ENCODE measurements at regions not wholly inside any gene's neighbourhood (a gene's known extent, or its start where the extent isn't known, plus 50 kb on each side); places are given as distances from the start of the nearest gene placed in this dataset.

- Histone ChIP-seq H3K27ac (no peak overlapping the region), H3K36me3 (no peaks in the 10 kb centered on the region), H3K4me3 (no peak overlapping the region), H3K4me1 (ENCODE audit: control insufficient read depth in 1 of 2, low read depth in 2 of 2) (peaks cover 10 to 14% of the 10 kb centered on the region in 2 donors), H3K27me3 (replicated peaks; ENCODE audit: insufficient read depth) (no peaks in the 10 kb centered on the region), H3K9me3 (no peaks in the 10 kb centered on the region)
- ATAC-seq (ENCODE audit: insufficient number of reproducible peaks, low FRiP score, low read depth) = no peak
- no peak for TF ChIP-seq CTCF (IDR thresholded peaks at IDR 0.05)
- no peak for DNase-seq (ENCODE audit: low spot score)
Observed at GRCh38 chr4:185919107-185919506, 107.1 kb upstream of the SORBS2 start.

- no peak overlapping the region for H3K27ac ChIP-seq
- no peak for TF ChIP-seq CTCF (IDR thresholded peaks at IDR 0.05)
- no peaks in the 10 kb centered on the region for H3K36me3 ChIP-seq
- ATAC-seq (ENCODE audit: insufficient number of reproducible peaks, low FRiP score, low read depth) = no peak
- no peaks in the 10 kb centered on the region for H3K9me3 ChIP-seq
- peaks cover 10 to 14% of the 10 kb centered on the region in 2 donors for H3K4me1 ChIP-seq (ENCODE audit: control insufficient read depth in 1 of 2, low read depth in 2 of 2)
- no peak for DNase-seq (ENCODE audit: low spot score)
- no peak overlapping the region for H3K4me3 ChIP-seq
- H3K27me3 ChIP-seq (replicated peaks; ENCODE audit: insufficient read depth) = no peaks in the 10 kb centered on the region
Observed at GRCh38 chr4:185920171-185920570, 108.2 kb upstream of the SORBS2 start.

GRCh38 chr4:185920691-185921260, 108.8 kb upstream of the SORBS2 start:
- no peak for ATAC-seq (ENCODE audit: insufficient number of reproducible peaks, low FRiP score, low read depth)
- H3K27ac ChIP-seq = no peak overlapping the region
- no peaks in the 10 kb centered on the region for H3K36me3 ChIP-seq
- H3K4me3 ChIP-seq = no peak overlapping the region
- no peak for TF ChIP-seq CTCF (IDR thresholded peaks at IDR 0.05)
- DNase-seq (ENCODE audit: low spot score) = no peak
- no peaks in the 10 kb centered on the region for H3K27me3 ChIP-seq (replicated peaks; ENCODE audit: insufficient read depth)
- H3K4me1 ChIP-seq (ENCODE audit: control insufficient read depth in 1 of 2, low read depth in 2 of 2) = peaks cover 10 to 14% of the 10 kb centered on the region in 2 donors
- no peaks in the 10 kb centered on the region for H3K9me3 ChIP-seq

GRCh38 chr4:185921583-185922555, 109.9 kb upstream of the SORBS2 start:
- H3K27me3 ChIP-seq (replicated peaks; ENCODE audit: insufficient read depth) = no peaks in the 10 kb centered on the region
- no peak overlapping the region for H3K27ac ChIP-seq
- peaks cover 10 to 14% of the 10 kb centered on the region in 2 donors for H3K4me1 ChIP-seq (ENCODE audit: control insufficient read depth in 1 of 2, low read depth in 2 of 2)
- no peak for TF ChIP-seq CTCF (IDR thresholded peaks at IDR 0.05)
- peak overlapping the region; percentile 57 for H3K4me3 ChIP-seq
- ATAC-seq (ENCODE audit: insufficient number of reproducible peaks, low FRiP score, low read depth) (no peak), DNase-seq (ENCODE audit: low spot score) (no peak)
- no peaks in the 10 kb centered on the region for H3K9me3 ChIP-seq
- H3K36me3 ChIP-seq = no peaks in the 10 kb centered on the region

GRCh38 chr4:185924458-185925044, 112.6 kb upstream of the SORBS2 start:
- DNase-seq (ENCODE audit: low spot score) (no peak), ATAC-seq (ENCODE audit: insufficient number of reproducible peaks, low FRiP score, low read depth) (no peak)
- Histone ChIP-seq H3K4me1 (ENCODE audit: control insufficient read depth in 1 of 2, low read depth in 2 of 2) (peaks cover 10 to 14% of the 10 kb centered on the region in 2 donors), H3K4me3 (no peak overlapping the region), H3K27ac (no peak overlapping the region), H3K9me3 (no peaks in the 10 kb centered on the region), H3K36me3 (no peaks in the 10 kb centered on the region), H3K27me3 (replicated peaks; ENCODE audit: insufficient read depth) (no peaks in the 10 kb centered on the region)
- no peak for TF ChIP-seq CTCF (IDR thresholded peaks at IDR 0.05)

Data from thoracic aorta (tissue), 2 donors.